ENCODE measurements at regions not wholly inside any gene's neighbourhood (a gene's known extent, or its start where the extent isn't known, plus 50 kb on each side); places are given as distances from the start of the nearest gene placed in this dataset.

DNA sequence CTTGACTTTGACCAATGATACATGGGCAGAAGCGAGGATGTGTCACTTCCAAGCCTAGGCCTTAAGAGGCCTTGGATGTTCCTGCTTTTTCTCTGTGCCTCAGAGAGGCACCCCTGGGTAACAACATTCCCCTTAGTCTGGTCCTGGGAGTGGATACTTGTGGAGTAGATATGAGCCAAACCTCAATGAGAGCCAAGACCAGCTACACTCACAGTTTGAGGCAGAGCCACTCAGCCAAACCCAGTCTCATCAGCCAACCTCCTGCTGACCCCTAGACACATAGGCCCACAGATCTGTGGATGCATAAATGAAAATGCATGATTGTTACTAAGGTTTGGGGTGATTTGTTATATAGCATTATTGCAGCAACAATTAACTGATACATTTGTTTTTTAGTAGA, 114.2 kb downstream of the ZNF621 start:
- TF ChIP-seq POLR2A (IDR thresholded peaks at IDR 0.05) (no peak), POLR2AphosphoS5 (IDR thresholded peaks at IDR 0.05) (no peak)
- TF ChIP-seq, protein P1, sequence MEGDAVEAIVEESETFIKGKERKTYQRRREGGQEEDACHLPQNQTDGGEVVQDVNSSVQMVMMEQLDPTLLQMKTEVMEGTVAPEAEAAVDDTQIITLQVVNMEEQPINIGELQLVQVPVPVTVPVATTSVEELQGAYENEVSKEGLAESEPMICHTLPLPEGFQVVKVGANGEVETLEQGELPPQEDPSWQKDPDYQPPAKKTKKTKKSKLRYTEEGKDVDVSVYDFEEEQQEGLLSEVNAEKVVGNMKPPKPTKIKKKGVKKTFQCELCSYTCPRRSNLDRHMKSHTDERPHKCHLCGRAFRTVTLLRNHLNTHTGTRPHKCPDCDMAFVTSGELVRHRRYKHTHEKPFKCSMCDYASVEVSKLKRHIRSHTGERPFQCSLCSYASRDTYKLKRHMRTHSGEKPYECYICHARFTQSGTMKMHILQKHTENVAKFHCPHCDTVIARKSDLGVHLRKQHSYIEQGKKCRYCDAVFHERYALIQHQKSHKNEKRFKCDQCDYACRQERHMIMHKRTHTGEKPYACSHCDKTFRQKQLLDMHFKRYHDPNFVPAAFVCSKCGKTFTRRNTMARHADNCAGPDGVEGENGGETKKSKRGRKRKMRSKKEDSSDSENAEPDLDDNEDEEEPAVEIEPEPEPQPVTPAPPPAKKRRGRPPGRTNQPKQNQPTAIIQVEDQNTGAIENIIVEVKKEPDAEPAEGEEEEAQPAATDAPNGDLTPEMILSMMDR (IDR thresholded peaks at IDR 0.05) = no peak
